NK-92 treated with Interleukin-12 subunit alpha and Interleukin-12 subunit beta, amount 100 ng/mL, for 24 hours (cell line): ENCODE measurements at regions not wholly inside any gene's neighbourhood (a gene's known extent, or its start where the extent isn't known, plus 50 kb on each side); places are given as distances from the start of the nearest gene placed in this dataset.

ENCODE experiments used
- DNase-seq: peaks from one replicate; lab custom pipeline; 2025; lab: John Stamatoyannopoulos, UW

DNA sequence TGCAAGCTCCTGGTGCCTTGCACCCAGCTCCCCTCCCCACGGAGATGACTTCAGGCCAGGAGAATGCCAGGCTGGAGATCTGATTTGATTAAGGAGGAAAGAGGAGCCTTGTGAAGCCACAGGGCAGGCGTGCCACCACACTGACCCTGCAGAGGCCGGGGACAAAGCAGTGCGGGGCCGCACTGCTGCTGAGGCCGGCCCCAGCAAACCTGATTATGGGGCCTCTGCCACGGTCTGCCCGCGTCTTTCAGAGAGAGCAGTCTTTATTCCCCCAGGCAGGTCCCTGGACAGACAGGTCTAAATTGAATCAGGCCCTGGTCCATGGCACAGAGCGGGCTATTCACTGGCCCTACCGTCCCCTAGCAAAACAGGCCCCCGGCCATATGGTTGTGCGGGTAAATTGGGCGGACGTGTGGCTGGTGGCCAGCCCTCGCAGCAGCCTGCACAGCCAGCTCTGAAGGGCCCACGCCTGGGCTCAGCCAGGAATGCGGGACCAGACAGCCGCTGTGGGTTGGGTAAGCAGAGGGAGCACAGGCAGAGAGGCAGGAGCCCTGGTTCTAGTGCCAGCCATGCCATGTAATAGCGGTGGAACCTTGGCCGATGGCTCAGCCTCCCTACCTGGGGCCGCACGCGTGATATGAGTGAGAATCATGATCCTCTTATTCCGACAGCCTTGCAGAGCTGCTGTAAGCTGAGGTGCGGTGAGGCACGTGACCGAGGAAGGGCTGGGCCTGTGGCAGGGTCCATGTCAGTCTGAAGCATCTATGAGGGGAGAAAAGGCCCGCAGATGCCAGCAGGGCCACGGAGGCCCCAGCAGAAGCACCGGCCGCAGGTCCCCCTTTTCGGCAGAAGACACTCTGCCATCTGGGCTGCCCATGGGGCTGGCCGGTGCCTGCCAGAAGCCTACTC lies 97.3 kb upstream of the MYCN start:
- no peak for DNase-seq

- DNase-seq: no peak
These were observed 96.0 kb upstream of the MYCN start for GRCh38 chr2:15844211-15844801.

GRCh38 chr2:15845294-15845693 lies 95.1 kb upstream of the MYCN start:
- DNase-seq: no peak

DNA sequence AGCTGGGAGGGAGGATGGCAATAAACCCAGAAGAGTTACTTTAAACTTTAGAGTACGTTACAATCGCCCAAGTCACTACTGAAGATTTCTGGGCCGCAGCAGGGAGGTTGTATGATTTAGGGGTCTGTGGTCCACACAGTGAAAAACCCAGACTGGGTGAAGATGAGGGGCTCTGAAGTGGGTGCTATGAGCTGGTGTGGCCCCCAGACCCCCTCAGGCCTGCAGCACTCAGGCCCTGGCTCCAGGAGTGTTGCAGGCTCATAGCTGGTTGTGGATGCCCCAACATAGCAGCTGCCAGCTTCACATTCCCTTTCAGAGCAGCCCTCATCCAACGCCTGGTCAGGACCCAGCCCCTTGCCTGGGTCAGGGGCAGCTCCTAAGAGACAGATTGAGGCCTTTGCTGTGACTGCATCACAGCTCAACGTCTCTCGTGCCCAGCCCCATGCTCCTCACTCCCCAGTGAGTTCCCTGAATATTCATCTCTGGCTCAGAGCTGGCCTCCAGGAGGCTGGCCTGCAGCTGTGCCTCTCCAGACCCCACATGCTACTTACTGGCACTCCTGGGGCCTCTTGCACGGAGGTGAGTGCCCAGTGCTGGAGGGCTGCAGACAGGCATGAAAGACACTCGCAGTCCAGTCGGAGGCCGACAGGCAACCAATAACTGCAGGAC lies 94.5 kb upstream of the MYCN start:
- no peak for DNase-seq

GRCh38 chr2:15846626-15847025 lies 93.7 kb upstream of the MYCN start:
- DNase-seq: no peak

GRCh38 chr2:15850534-15850933 lies 89.8 kb upstream of the MYCN start:
- no peak for DNase-seq

GRCh38 chr2:15851076-15851693 lies 89.2 kb upstream of the MYCN start:
- no peak for DNase-seq

GRCh38 chr2:15852811-15853210 lies 87.5 kb upstream of the MYCN start:
- no peak for DNase-seq

DNA sequence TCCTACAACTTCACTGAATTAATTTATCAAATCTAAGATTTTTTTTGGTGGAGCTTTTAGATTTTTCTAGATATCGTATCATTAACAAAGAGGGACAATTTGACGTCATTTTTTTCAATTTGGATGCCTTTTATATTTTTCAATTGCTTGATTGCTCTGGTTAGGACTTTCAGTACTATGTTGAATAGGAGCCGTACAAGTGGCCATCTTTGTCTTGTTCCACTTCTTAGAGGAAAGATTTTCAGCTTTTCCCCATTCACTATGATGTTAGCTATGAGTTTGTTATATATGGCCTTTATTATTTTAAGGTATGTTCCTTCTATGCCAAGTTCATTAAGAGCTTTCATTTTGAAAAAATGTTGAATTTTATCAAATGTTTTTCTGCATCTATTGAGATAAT lies 86.4 kb upstream of the MYCN start:
- DNase-seq: no peak

DNA sequence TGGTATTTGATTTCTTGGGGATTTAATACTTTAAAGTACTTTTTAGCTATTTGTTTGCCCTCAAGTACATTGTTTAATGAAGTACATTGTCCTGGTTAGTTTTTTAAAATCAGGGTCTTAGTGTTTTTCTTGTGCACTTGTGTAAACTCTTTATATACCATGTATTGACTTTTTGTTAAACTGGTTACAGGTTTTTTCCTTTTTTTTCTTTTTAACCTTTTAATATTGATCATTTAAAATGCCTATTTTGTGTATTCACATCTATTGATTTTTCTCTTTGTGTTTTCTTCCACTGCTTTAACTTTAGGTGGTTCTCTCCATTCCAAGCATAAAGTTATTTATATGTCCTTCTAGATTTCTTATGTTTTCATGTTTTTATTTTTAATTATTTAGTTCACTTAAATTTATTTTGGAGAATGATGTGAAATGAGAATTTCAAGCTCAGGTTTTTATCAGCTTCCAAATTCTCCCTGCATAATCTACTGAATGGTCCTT lies 84.5 kb upstream of the MYCN start:
- no peak for DNase-seq

- no peak for DNase-seq
These were observed 84.0 kb upstream of the MYCN start for GRCh38 chr2:15856318-15856717.

DNA sequence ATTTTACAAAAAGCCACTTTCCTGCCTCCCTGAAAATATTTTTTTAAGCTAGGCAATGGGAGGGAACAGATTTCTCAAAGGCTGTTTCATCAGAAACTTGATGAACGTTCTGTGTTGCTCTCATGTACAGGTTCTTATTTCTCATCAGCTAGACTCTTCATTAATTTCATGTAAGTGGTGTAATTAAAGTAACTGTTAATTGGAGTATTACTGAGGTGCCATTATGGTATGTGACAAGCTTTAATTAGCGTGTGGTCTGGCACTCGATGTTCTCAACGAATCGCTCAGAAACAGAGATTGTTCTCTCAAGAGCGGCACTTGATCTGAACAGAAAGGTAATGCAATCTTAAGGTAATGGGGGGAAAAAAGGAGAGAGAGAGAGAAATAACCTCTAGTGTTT lies 81.9 kb upstream of the MYCN start:
- DNase-seq: no peak

DNA sequence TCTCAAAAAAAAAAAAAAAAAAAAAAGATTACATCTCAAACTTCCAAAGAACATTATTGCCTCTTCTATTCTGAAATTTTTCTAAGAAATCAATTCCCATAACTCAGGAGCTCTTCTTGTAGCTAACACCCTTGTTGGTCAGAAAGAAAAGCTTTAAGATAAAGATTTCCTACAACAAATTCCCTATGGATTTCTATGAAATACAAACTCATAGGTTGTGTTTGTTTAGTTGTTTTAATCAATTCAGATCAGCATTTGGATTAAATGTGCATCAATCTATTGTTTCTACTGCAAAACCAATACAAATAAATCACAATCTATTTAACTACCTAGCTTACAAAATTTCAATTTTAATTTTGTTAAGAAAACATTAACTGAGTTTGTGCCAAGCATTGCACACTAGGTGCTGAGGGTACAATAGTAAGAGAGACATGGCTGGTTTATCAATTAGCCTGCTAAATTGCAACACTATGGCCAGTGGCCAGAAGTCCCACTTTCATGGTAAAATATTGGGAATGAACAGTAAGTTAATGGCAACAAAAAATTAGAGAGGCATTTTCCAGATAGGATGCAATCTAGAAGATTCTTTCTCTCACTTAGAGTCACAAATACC lies 80.2 kb upstream of the MYCN start:
- no peak for DNase-seq

GRCh38 chr2:15860760-15861159 lies 79.6 kb upstream of the MYCN start:
- DNase-seq: no peak

DNA sequence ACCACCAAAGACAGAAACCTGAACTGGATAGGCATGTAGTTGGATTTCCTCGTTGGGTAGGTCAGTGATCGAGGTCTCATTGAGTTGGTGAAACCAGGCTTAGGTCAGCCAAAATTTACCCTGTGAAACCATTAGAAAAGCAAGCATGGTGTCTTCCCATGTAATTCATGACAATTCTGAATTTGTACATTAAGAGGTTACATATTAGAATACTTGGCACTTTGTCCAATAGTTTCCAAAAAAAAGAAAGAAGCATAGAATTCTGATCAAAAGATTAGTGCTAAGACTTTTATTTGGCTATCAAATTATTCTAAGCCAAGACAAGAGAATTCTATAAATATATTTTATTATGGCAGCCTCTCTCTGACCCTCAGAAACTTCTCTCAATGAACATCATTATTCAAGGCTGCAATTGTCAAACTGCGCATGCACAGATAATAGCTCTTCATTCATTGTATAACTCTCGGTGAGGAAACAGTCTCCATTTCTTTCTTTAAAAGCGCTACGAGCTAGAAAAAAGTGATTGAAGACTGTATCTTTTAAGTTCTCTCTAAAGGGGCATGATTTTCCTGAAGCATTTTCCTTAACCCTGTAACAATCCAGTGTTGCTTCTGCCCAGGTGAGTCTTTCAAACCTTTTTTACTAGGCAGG lies 79.1 kb upstream of the MYCN start:
- DNase-seq: no peak

- DNase-seq: no peak
These were observed 78.5 kb upstream of the MYCN start for GRCh38 chr2:15861898-15862297.

- no peak for DNase-seq
These were observed 77.3 kb upstream of the MYCN start for GRCh38 chr2:15863089-15863488.

DNA sequence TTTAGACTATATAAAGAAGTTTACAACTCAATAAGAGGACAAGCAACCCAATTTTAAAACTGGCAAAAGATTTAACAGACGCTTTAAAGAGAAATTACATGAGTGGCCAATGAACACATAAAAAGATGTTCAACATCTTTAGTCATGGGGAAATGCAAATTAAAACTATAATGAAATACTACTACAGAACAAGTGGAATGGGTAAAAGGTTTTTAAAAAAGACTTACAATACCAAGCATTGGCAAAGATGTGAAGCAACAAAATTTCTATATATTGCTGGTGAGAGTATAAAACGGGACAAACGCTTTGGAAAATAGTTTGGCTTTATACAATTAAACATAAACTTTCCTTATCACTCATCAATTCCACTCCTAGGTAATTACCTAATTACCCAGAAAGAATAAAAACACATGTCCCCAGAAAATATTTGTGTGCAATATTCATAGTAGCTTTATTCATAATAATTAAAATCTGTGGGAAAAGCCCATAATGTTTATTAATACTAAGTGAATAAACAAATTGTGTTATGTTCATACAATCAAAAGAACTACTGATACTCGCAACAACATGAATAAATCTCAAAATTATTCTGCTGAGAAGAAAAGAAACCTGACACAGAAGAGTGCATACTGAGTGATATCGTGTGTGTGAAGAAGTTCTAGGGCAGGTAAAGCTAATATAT lies 76.7 kb upstream of the MYCN start:
- DNase-seq: no peak

DNA sequence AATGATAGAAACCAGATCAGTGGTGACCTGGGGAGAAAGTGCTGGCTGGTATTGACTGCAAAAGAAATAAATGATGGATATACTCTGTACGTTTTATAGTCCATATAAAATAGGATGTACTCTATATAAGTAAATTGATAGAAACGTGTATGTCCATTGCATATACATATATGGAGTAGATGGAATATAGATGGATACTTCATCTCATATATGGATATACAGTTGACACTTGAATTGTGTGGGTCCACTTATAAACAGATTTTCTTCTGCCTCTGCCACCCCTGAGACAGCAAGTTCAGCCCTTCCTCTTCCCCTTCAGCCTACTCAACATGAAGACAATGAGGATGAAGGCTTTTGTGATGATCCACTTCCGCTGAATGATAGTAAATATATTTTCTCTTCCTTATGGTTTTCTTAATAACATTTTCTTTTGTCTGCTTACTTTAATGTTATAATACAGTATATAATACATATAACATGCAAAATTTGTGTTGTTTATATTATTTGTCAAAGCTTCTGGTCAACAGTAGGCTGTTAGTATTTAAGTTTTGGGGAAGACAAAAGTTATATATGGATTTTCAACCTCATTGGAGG lies 76.1 kb upstream of the MYCN start:
- no peak for DNase-seq

- no peak for DNase-seq
These were observed 74.4 kb upstream of the MYCN start for GRCh38 chr2:15865923-15866322.
